Stomach (tissue), 8 donors: ENCODE measurements at regions not wholly inside any gene's neighbourhood (a gene's known extent, or its start where the extent isn't known, plus 50 kb on each side); places are given as distances from the start of the nearest gene placed in this dataset.
"Not testable (repeated sequence)": the region's sequence is repeated elsewhere in the genome, so short reads cannot be mapped to it uniquely, and the experiment has no call there.

ENCODE experiments used
- DNase-seq, 2 donors: peaks; one replicate each; pipeline versions ENCODE4 v3.0.0 to v3.0.0-alpha.2; 2013 to 2019
- H3K27ac ChIP-seq, 5 donors: fragments of 200-600 bp in 4 of 5; sonication (generic) in 4 of 5; one replicate each; pipeline ENCODE4 v1.5.1; 2013 to 2019; ENCODE audit warnings: mild to moderate bottlenecking in 1 of 5, moderate library complexity in 1 of 5
- H3K27me3 ChIP-seq, 3 donors: fragments of 200-600 bp; sonication (generic); one replicate each; pipeline ENCODE4 v1.5.1; 2017 to 2019; ENCODE audit warnings: mixed run types in 1 of 3
- H3K36me3 ChIP-seq, 4 donors: fragments of 200-600 bp; sonication (generic); 1 replicate in 3 of 4; 2 replicates in 1 of 4; pipeline ENCODE4 v1.5.1; 2016 to 2019
- H3K4me1 ChIP-seq, 4 donors: fragments of 200-600 bp; sonication (generic); one replicate each; pipeline ENCODE4 v1.5.1; 2016 to 2019
- H3K4me3 ChIP-seq, 4 donors: fragments of 200-600 bp; sonication (generic) in 3 of 4; one replicate each; pipeline ENCODE4 v1.5.1; 2016 to 2019; ENCODE audit warnings: mild to moderate bottlenecking in 1 of 4
- H3K9me3 ChIP-seq, 4 donors: fragments of 200-600 bp; sonication (generic); one replicate each; pipeline ENCODE4 v1.5.1; 2016 to 2019
- EP300 ChIP-seq: sonication (generic); formaldehyde crosslinking; IDR thresholded peaks from one replicate; pipeline ENCODE4 v1.6.1; 2017; ENCODE audit warnings: antibody characterized with exemption
- POLR2A ChIP-seq, 4 donors: fragments of 450-650 bp; IDR thresholded peaks; one replicate each; pipeline ENCODE4 v1.6.1; 2016; ENCODE audit warnings: antibody characterized with exemption in 4 of 4, control low read depth in 2 of 4, mild to moderate bottlenecking in 1 of 4, moderate library complexity in 1 of 4
- POLR2AphosphoS5 ChIP-seq, 3 donors: sonication (generic); formaldehyde crosslinking; IDR thresholded peaks; one replicate each; pipeline ENCODE4 v1.6.1; 2016; ENCODE audit warnings: antibody characterized with exemption in 3 of 3
- WGBS, 5 donors: extraction: QIAGEN DNeasy Blood & Tissue Kit in 3 of 5; methylation state at CpG; one replicate each; pipeline versions ENCODE4 v1.1.5 to v1.1.7; 2013 to 2018; 5-methylcytosine and 5-hydroxymethylcytosine counted together
- intact Hi-C: fragments of 100-400 bp; cut with DNase I; formaldehyde crosslinking; loops from one replicate; pipeline ENCODE4 v1.15.1; 2023; ENCODE audit warnings: low total_unique reads
- TF ChIP-seq, protein P1 (sequence below), 7 experiments: fragments of 450-650 bp in 4 of 7; fragments of 200-600 bp in 3 of 7; sonication (generic) in 3 of 7; IDR thresholded peaks; one replicate each; pipeline ENCODE4 v1.5.1; 2016 to 2019; ENCODE audit warnings: antibody characterized with exemption in 7 of 7, control low read depth in 2 of 7, mild to moderate bottlenecking in 1 of 7
- donor health status: healthy with polysubstance abuse.
- donor health status: Bipolar disorder and iron deficiency.
- donor health status: healthy.

DNA sequence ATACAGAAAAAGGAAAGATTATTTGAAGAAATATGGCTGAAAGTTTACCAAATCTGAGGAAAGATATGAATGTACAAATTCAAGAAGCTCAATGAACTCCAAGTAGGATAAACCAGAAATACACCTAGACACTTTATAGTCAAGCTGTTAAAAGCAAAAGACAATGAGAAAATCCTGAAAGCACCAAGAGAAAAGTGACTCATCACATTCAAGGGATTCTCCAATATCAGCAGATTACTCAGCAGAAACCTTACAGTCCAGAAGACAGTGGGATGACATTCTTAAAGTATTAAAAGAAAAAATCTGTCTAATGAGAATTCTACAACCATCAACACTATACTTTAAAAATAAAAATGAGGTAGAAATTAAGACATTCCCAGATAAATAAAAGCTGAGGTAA is 223.8 kb upstream of the ZCCHC13 start:
- Histone ChIP-seq H3K27me3 (no peaks in the 10 kb centered on the region), H3K9me3 (peaks cover 0 to 26% (median 5%) of the 10 kb centered on the region in 4 donors), H3K4me1 (no peaks in the 10 kb centered on the region), H3K36me3 (peaks cover 0 to 10% (median 0%) of the 10 kb centered on the region in 4 donors), H3K27ac (no peak overlapping the region), H3K4me3 (no peak overlapping the region)
- no peak for DNase-seq
- intact Hi-C loops, result no loop called here
- TF ChIP-seq EP300, result no peak
- TF ChIP-seq POLR2A (IDR thresholded peaks at IDR 0.05), result no peak
- TF ChIP-seq, protein P1, sequence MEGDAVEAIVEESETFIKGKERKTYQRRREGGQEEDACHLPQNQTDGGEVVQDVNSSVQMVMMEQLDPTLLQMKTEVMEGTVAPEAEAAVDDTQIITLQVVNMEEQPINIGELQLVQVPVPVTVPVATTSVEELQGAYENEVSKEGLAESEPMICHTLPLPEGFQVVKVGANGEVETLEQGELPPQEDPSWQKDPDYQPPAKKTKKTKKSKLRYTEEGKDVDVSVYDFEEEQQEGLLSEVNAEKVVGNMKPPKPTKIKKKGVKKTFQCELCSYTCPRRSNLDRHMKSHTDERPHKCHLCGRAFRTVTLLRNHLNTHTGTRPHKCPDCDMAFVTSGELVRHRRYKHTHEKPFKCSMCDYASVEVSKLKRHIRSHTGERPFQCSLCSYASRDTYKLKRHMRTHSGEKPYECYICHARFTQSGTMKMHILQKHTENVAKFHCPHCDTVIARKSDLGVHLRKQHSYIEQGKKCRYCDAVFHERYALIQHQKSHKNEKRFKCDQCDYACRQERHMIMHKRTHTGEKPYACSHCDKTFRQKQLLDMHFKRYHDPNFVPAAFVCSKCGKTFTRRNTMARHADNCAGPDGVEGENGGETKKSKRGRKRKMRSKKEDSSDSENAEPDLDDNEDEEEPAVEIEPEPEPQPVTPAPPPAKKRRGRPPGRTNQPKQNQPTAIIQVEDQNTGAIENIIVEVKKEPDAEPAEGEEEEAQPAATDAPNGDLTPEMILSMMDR (IDR thresholded peaks at IDR 0.05), result no peak

GRCh38 chrX:74065831-74066390 is 213.4 kb upstream of the XIST start:
- peaks cover 0 to 21% (median 4%) of the 10 kb centered on the region in 4 donors for H3K9me3 ChIP-seq
- H3K4me1 ChIP-seq, result no peaks in the 10 kb centered on the region
- TF ChIP-seq, protein P1 (IDR thresholded peaks at IDR 0.05), result no peak
- TF ChIP-seq POLR2AphosphoS5 (IDR thresholded peaks at IDR 0.05), result no peak
- TF ChIP-seq POLR2A (IDR thresholded peaks at IDR 0.05), result no peak
- TF ChIP-seq EP300, result no peak
- intact Hi-C loops, result no loop called here
- H3K36me3 ChIP-seq, result peaks cover 0 to 8% (median 3%) of the 10 kb centered on the region in 4 donors
- no peak overlapping the region for H3K27ac ChIP-seq
- no peak overlapping the region for H3K4me3 ChIP-seq
- H3K27me3 ChIP-seq, result no peaks in the 10 kb centered on the region
- DNase-seq, result no peak
- 91 to 98% (median 94%) methylated on average over 9 to 27 of the region's 27 CpGs for WGBS, 5 donors

DNA sequence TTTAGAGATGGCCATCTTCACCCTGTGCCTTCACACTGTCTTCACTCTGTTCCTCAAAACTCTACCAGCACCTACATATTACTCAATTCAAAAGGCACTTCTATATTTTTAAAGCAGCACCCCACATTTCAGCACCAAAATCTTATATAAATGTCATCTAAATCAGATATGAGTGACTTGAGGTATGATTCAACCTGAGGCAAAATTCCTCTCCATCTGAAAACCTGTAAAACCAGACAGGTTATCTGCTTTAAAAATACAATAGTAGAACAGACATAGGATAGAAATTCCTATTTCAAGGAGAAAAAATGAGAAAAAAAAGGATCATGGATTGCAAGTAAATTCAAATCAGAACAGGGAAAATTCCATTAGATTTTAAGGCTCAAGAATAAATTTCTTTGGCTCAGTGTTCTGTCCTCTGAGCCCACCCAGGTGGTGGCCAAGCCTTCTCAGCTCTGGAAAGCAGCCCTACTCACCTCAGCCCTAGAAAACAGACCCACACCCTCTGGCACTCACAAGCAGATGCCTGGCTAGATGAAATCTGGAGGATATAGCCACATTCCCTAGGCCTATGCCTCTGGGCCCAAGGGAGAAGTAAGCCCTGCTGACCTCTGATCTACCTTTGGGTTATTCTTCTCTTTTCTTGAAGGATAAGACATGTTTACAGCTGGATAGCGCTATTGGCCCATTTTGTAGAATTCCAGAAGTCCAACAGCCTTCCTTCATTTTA is 211.1 kb upstream of the XIST start:
- peaks cover 0 to 10% (median 2%) of the 10 kb centered on the region in 4 donors for H3K9me3 ChIP-seq
- H3K4me1 ChIP-seq, result no peaks in the 10 kb centered on the region
- no peak for DNase-seq
- H3K36me3 ChIP-seq, result no peaks in the 10 kb centered on the region
- intact Hi-C loops, result no loop called here
- TF ChIP-seq EP300 (no peak), POLR2A (IDR thresholded peaks at IDR 0.05) (no peak)
- H3K4me3 ChIP-seq, result no peak overlapping the region
- H3K27me3 ChIP-seq, result no peaks in the 10 kb centered on the region
- H3K27ac ChIP-seq, result no peak overlapping the region
- 73 to 100% (median 94%) methylated on average over 1 of the region's 1 CpG for WGBS, 5 donors

GRCh38 chrX:74061879-74062278 is 209.4 kb upstream of the XIST start:
- Histone ChIP-seq H3K36me3 (no peaks in the 10 kb centered on the region), H3K4me3 (no peak overlapping the region), H3K27ac (no peak overlapping the region), H3K27me3 (no peaks in the 10 kb centered on the region), H3K4me1 (no peaks in the 10 kb centered on the region), H3K9me3 (no peaks in the 10 kb centered on the region)
- intact Hi-C loops, result no loop called here
- 61 to 88% (median 72%) methylated on average over 4 of the region's 4 CpGs for WGBS, 5 donors
- DNase-seq, result no peak
- TF ChIP-seq POLR2AphosphoS5 (IDR thresholded peaks at IDR 0.05), result no peak

DNA sequence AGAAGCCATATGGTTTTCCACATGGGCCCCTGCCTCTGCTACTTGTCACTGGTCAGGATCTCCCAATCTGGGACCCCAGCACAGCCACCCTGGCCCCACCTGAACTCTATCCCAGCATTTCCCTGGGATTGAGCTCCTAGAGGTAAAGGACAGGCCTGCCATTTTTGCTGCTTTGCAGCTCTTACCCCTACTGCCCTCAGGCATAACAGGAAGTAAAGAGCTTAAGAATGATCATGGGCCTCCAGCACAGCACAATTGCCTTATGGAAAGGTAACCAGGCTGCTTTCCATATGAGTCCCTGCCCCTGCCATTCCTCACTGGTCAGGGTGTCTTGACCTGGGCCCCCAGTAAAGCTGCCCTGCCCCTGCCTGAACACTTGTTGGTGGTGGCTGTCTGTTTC is 196.6 kb upstream of the XIST start:
- peaks cover 0 to 4% (median 0%) of the 10 kb centered on the region in 4 donors for H3K36me3 ChIP-seq
- no peaks in the 10 kb centered on the region for H3K27me3 ChIP-seq
- no peak overlapping the region for H3K4me3 ChIP-seq
- intact Hi-C loops, result no loop called here
- no peak for TF ChIP-seq POLR2A (IDR thresholded peaks at IDR 0.05)
- TF ChIP-seq, protein P1 (IDR thresholded peaks at IDR 0.05), result no peak
- TF ChIP-seq EP300, result no peak
- no peak for TF ChIP-seq POLR2AphosphoS5 (IDR thresholded peaks at IDR 0.05)
- peaks cover 0 to 48% (median 12%) of the 10 kb centered on the region in 4 donors for H3K9me3 ChIP-seq
- DNase-seq, result no peak
- no peaks in the 10 kb centered on the region for H3K4me1 ChIP-seq
- H3K27ac ChIP-seq, result no peak overlapping the region

DNA sequence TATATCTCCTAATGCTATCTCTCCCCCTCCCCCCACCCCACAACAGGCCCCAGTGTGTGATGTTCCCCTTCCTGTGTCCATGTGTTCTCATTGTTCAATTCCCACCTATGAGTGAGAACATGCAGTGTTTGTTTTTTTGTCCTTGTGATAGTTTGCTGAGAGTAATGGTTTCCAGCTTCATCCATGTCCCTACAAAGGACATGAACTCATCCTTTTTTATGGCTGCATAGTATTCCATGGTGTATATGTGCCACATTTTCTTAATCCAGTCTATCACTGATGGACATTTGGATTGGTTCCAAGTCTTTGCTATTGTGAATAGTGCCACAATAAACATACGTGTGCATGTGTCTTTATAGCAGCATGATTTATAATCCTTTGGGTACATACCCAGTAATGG is 181.6 kb upstream of the XIST start:
- H3K27ac ChIP-seq, H3K4me3 ChIP-seq, DNase-seq, H3K36me3 ChIP-seq, H3K4me1 ChIP-seq, H3K27me3 ChIP-seq, intact Hi-C loops: not testable (repeated sequence)
- peaks cover 0 to 27% (median 6%) of the 10 kb centered on the region in 4 donors for H3K9me3 ChIP-seq
- WGBS, 5 donors, result no CpG with 5 or more reads among the region's 1 CpG

DNA sequence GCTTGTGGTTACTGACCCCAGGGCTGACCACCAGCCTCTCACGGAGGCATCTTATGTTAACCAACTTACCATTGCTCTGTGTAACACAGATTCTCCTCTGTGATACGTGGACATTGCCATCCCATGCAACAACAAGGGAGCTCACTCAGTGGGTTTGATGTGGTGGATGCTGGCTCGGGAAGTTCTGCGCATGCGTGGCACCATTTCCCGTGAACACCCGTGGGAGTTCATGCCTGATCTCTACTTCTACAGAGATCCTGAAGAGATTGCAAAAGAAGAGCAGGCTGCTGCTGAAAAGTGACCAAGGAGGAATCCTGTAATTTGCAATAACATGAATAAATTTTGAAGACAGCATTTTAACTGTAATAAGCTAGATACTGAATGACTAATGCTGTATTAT is 179.0 kb upstream of the XIST start:
- 82 to 98% (median 95%) methylated on average over 5 to 7 of the region's 7 CpGs for WGBS, 5 donors
- H3K27me3 ChIP-seq, intact Hi-C loops, DNase-seq, H3K27ac ChIP-seq, H3K4me1 ChIP-seq, H3K36me3 ChIP-seq, H3K4me3 ChIP-seq: not testable (repeated sequence)
- H3K9me3 ChIP-seq, result peaks cover 0 to 14% (median 3%) of the 10 kb centered on the region in 4 donors

DNA sequence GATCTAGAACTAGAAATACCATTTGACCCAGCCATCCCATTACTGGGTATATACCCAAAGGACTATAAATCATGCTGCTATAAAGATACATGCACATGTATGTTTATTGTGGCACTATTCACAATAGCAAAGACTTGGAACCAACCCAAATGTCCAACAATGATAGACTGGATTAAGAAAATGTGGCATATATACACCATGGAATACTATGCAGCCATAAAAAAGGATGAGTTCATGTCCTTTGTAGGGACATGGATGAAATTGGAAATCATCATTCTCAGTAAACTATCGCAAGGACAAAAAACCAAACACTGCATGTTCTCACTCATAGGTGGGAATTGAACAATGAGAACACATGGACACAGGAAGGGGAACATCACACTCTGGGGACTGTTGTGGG is 178.3 kb upstream of the XIST start:
- H3K27me3 ChIP-seq, H3K36me3 ChIP-seq, H3K4me1 ChIP-seq, H3K27ac ChIP-seq, intact Hi-C loops, H3K4me3 ChIP-seq, DNase-seq: not testable (repeated sequence)
- H3K9me3 ChIP-seq, result peaks cover 0 to 15% (median 3%) of the 10 kb centered on the region in 4 donors
- no CpG with 5 or more reads among the region's 1 CpG for WGBS, 5 donors
